ENCODE measurements at regions not wholly inside any gene's neighbourhood (a gene's known extent, or its start where the extent isn't known, plus 50 kb on each side); places are given as distances from the start of the nearest gene placed in this dataset.

GRCh38 chr10:3702056-3702546, 82.9 kb downstream of the KLF6 start:
- no peak for TF ChIP-seq CTCF (IDR thresholded peaks at IDR 0.05)
- TF ChIP-seq POLR2A (IDR thresholded peaks at IDR 0.05): no peak
